Spleen (tissue), 7 donors: ENCODE measurements at regions not wholly inside any gene's neighbourhood (a gene's known extent, or its start where the extent isn't known, plus 50 kb on each side); places are given as distances from the start of the nearest gene placed in this dataset.

Experiments used
- CTCF ChIP-seq, 11 experiments: fragments of 200-600 bp in 7 of 11; fragments of 450-650 bp in 4 of 11; sonication (generic) in 4 of 11; IDR thresholded peaks in 8 of 11; conservative IDR thresholded peaks in 3 of 11; 1 replicate in 7 of 11; 2 replicates in 4 of 11; pipeline versions ENCODE4 v1.4.0 to v1.8.0; 2016 to 2021; ENCODE audit warnings: antibody characterized with exemption in 11 of 11, inconsistent platforms in 4 of 11, mild to moderate bottlenecking in 1 of 11
- POLR2AphosphoS5 ChIP-seq, 3 donors: sonication (generic); formaldehyde crosslinking; IDR thresholded peaks; one replicate each; pipeline ENCODE4 v1.5.1; 2017; ENCODE audit warnings: antibody characterized with exemption in 3 of 3
- donor health status: DM: no; HTN: no; CAD: no; lungs with moderate emphysema.
- donor health status: DM: no; HTN: no; CAD: no.
- donor health status: DM: no; HTN: no; CAD: no.

- TF ChIP-seq CTCF (IDR thresholded peaks at IDR 0.05 in 8 of 11, conservative IDR thresholded peaks at IDR 0.05 in 3 of 11): no peak
- no peak for TF ChIP-seq POLR2AphosphoS5 (IDR thresholded peaks at IDR 0.05)
Measured at GRCh38 chr4:54363037-54363436, 133.9 kb downstream of the PDGFRA start.
